HAP-1 (cell line): ENCODE measurements at regions not wholly inside any gene's neighbourhood (a gene's known extent, or its start where the extent isn't known, plus 50 kb on each side); places are given as distances from the start of the nearest gene placed in this dataset.
A peak's percentile ranks its signal among the peaks of the same experiment; 100 is the strongest.

Experiments used
- DNase-seq, 2 experiments: peaks; one replicate each; pipeline ENCODE4 v3.0.0-alpha.2; 2016 to 2020; ENCODE audit warnings: low spot score in 2 of 2
- H3K27me3 ChIP-seq: fragments of 250-450 bp; sonication (Bioruptor Pico); 2 replicates; pipeline ENCODE4 v1.5.1; 2020; ENCODE audit warnings: low read depth, mild to moderate bottlenecking, moderate library complexity
- H3K36me3 ChIP-seq: fragments of 250-450 bp; sonication (Bioruptor Pico); replicated peaks from 2 replicates; pipeline ENCODE4 v1.5.1; 2020; ENCODE audit warnings: mild to moderate bottlenecking
- H3K4me1 ChIP-seq: fragments of 250-450 bp; sonication (Bioruptor Pico); 2 replicates; pipeline ENCODE4 v1.5.1; 2020; ENCODE audit warnings: mild to moderate bottlenecking
- H3K4me3 ChIP-seq: fragments of 250-450 bp; sonication (Bioruptor Pico); 2 replicates; pipeline ENCODE4 v1.5.1; 2020; ENCODE audit warnings: mild to moderate bottlenecking, moderate library complexity
- H3K9me3 ChIP-seq: fragments of 250-450 bp; sonication (Bioruptor Pico); 2 replicates; pipeline ENCODE4 v1.5.1; 2020; ENCODE audit warnings: mild to moderate bottlenecking, moderate library complexity
- in situ Hi-C: fragments of 300-500 bp; cut with MboI; formaldehyde crosslinking; loops from 3 replicates; pipeline ENCODE4 v1.14.3; 2020; ENCODE audit warnings: low sequenced_read_pairs, inconsistent platforms, mixed read lengths

GRCh38 chr3:34998902-34999301, 640.4 kb upstream of the ARPP21 start:
- in situ Hi-C loops, result no loop called here
- Histone ChIP-seq H3K9me3 (no peaks in the 10 kb centered on the region), H3K36me3 (no peaks in the 10 kb centered on the region), H3K4me1 (no peaks in the 10 kb centered on the region), H3K4me3 (no peak overlapping the region), H3K27me3 (no peaks in the 10 kb centered on the region)
- DNase-seq, result no peak

- no peaks in the 10 kb centered on the region for H3K4me1 ChIP-seq
- H3K36me3 ChIP-seq, result no peaks in the 10 kb centered on the region
- in situ Hi-C loops, result no loop called here
- no peaks in the 10 kb centered on the region for H3K27me3 ChIP-seq
- no peak for DNase-seq
- H3K4me3 ChIP-seq, result no peak overlapping the region
- H3K9me3 ChIP-seq, result no peaks in the 10 kb centered on the region
Measured at GRCh38 chr3:35012214-35012613, 627.1 kb upstream of the ARPP21 start.

GRCh38 chr3:35028157-35028556, 611.2 kb upstream of the ARPP21 start:
- Histone ChIP-seq H3K4me3 (no peak overlapping the region), H3K9me3 (peaks cover 2% of the 10 kb centered on the region), H3K4me1 (no peaks in the 10 kb centered on the region), H3K27me3 (no peaks in the 10 kb centered on the region), H3K36me3 (no peaks in the 10 kb centered on the region)
- peak; percentile 50 to 58 for DNase-seq
- in situ Hi-C loops, result no loop called here

GRCh38 chr3:35042210-35042991, 596.9 kb upstream of the ARPP21 start:
- Histone ChIP-seq H3K9me3 (no peaks in the 10 kb centered on the region), H3K36me3 (no peaks in the 10 kb centered on the region), H3K4me1 (no peaks in the 10 kb centered on the region), H3K27me3 (no peaks in the 10 kb centered on the region), H3K4me3 (no peak overlapping the region)
- in situ Hi-C loops, result no loop called here
- no peak for DNase-seq

- no peak for DNase-seq
- no peaks in the 10 kb centered on the region for H3K36me3 ChIP-seq
- H3K9me3 ChIP-seq, result no peaks in the 10 kb centered on the region
- in situ Hi-C loops, result no loop called here
- H3K27me3 ChIP-seq, result no peaks in the 10 kb centered on the region
- H3K4me3 ChIP-seq, result no peak overlapping the region
- no peaks in the 10 kb centered on the region for H3K4me1 ChIP-seq
Measured at GRCh38 chr3:35043040-35043439, 596.3 kb upstream of the ARPP21 start.

GRCh38 chr3:35044190-35044589, 595.1 kb upstream of the ARPP21 start:
- Histone ChIP-seq H3K9me3 (no peaks in the 10 kb centered on the region), H3K36me3 (no peaks in the 10 kb centered on the region), H3K4me1 (no peaks in the 10 kb centered on the region), H3K27me3 (no peaks in the 10 kb centered on the region), H3K4me3 (no peak overlapping the region)
- no peak for DNase-seq
- in situ Hi-C loops, result no loop called here

- no peaks in the 10 kb centered on the region for H3K36me3 ChIP-seq
- no peaks in the 10 kb centered on the region for H3K9me3 ChIP-seq
- no peak for DNase-seq
- in situ Hi-C loops, result no loop called here
- no peaks in the 10 kb centered on the region for H3K27me3 ChIP-seq
- no peaks in the 10 kb centered on the region for H3K4me1 ChIP-seq
- H3K4me3 ChIP-seq, result no peak overlapping the region
Measured at GRCh38 chr3:35045118-35045517, 594.2 kb upstream of the ARPP21 start.

GRCh38 chr3:35064761-35065160, 574.6 kb upstream of the ARPP21 start:
- no peaks in the 10 kb centered on the region for H3K4me1 ChIP-seq
- no peaks in the 10 kb centered on the region for H3K36me3 ChIP-seq
- H3K4me3 ChIP-seq, result no peak overlapping the region
- H3K9me3 ChIP-seq, result no peaks in the 10 kb centered on the region
- in situ Hi-C loops, result no loop called here
- no peaks in the 10 kb centered on the region for H3K27me3 ChIP-seq
- DNase-seq, result no peak

- no peaks in the 10 kb centered on the region for H3K4me1 ChIP-seq
- H3K27me3 ChIP-seq, result no peaks in the 10 kb centered on the region
- in situ Hi-C loops, result no loop called here
Measured at GRCh38 chr3:35065891-35066290, 573.4 kb upstream of the ARPP21 start.

GRCh38 chr3:35067750-35068149, 571.6 kb upstream of the ARPP21 start:
- Histone ChIP-seq H3K36me3 (no peaks in the 10 kb centered on the region), H3K9me3 (no peaks in the 10 kb centered on the region), H3K27me3 (no peaks in the 10 kb centered on the region), H3K4me1 (no peaks in the 10 kb centered on the region), H3K4me3 (no peak overlapping the region)
- DNase-seq, result no peak
- in situ Hi-C loops, result no loop called here

More at GRCh38 chr3:35065891-35066290, 573.4 kb upstream of the ARPP21 start:
- DNase-seq, result no peak
- Histone ChIP-seq H3K4me3 (no peak overlapping the region), H3K9me3 (no peaks in the 10 kb centered on the region), H3K36me3 (no peaks in the 10 kb centered on the region)

GRCh38 chr3:35070088-35070487, 569.2 kb upstream of the ARPP21 start:
- no peaks in the 10 kb centered on the region for H3K27me3 ChIP-seq
- H3K4me3 ChIP-seq, result no peak overlapping the region
- H3K36me3 ChIP-seq, result no peaks in the 10 kb centered on the region
- no peak for DNase-seq
- H3K4me1 ChIP-seq, result no peaks in the 10 kb centered on the region
- in situ Hi-C loops, result no loop called here
- H3K9me3 ChIP-seq, result no peaks in the 10 kb centered on the region

- Histone ChIP-seq H3K27me3 (no peaks in the 10 kb centered on the region), H3K36me3 (no peaks in the 10 kb centered on the region), H3K9me3 (no peaks in the 10 kb centered on the region), H3K4me1 (no peaks in the 10 kb centered on the region), H3K4me3 (no peak overlapping the region)
- no peak for DNase-seq
- in situ Hi-C loops, result no loop called here
Measured at GRCh38 chr3:35071772-35072171, 567.6 kb upstream of the ARPP21 start.

GRCh38 chr3:35078780-35079179, 560.5 kb upstream of the ARPP21 start:
- H3K27me3 ChIP-seq, result no peaks in the 10 kb centered on the region
- in situ Hi-C loops, result no loop called here
- no peaks in the 10 kb centered on the region for H3K36me3 ChIP-seq
- H3K9me3 ChIP-seq, result no peaks in the 10 kb centered on the region
- no peak overlapping the region for H3K4me3 ChIP-seq
- no peaks in the 10 kb centered on the region for H3K4me1 ChIP-seq
- no peak for DNase-seq

- no peaks in the 10 kb centered on the region for H3K9me3 ChIP-seq
- no peaks in the 10 kb centered on the region for H3K27me3 ChIP-seq
- no peaks in the 10 kb centered on the region for H3K4me1 ChIP-seq
- no peak overlapping the region for H3K4me3 ChIP-seq
- no peak for DNase-seq
- no peaks in the 10 kb centered on the region for H3K36me3 ChIP-seq
- in situ Hi-C loops, result no loop called here
Measured at GRCh38 chr3:35079403-35079802, 559.9 kb upstream of the ARPP21 start.

- Histone ChIP-seq H3K27me3 (no peaks in the 10 kb centered on the region), H3K9me3 (no peaks in the 10 kb centered on the region), H3K36me3 (no peaks in the 10 kb centered on the region), H3K4me3 (no peak overlapping the region), H3K4me1 (no peaks in the 10 kb centered on the region)
- in situ Hi-C loops, result no loop called here
- DNase-seq, result no peak
Measured at GRCh38 chr3:35081899-35082298, 557.4 kb upstream of the ARPP21 start.
